ENCODE measurements at regions not wholly inside any gene's neighbourhood (a gene's known extent, or its start where the extent isn't known, plus 50 kb on each side); places are given as distances from the start of the nearest gene placed in this dataset.
"Not testable (repeated sequence)": the region's sequence is repeated elsewhere in the genome, so short reads cannot be mapped to it uniquely, and the experiment has no call there.

DNA sequence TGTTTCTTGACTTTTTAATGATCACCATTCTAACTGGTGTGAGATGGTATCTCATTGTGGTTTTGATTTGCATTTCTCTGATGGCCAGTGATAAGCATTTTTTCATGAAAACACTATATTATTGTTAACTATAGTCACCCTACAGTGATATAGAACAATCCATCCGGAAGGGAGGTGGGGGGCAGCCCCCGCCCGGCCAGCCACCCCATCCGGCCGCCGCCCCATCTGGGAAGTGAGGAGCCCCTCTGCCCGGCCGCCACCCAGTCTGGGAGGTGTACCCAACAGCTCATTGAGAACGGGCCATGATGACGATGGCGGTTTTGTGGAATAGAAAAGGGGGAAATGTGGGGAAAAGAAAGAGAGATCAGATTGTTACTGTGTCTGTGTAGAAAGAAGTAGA lies 106.8 kb downstream of the ZNF648 start:
- TF ChIP-seq POLR2A (IDR thresholded peaks at IDR 0.05): not testable (repeated sequence)
- TF ChIP-seq, protein P1, sequence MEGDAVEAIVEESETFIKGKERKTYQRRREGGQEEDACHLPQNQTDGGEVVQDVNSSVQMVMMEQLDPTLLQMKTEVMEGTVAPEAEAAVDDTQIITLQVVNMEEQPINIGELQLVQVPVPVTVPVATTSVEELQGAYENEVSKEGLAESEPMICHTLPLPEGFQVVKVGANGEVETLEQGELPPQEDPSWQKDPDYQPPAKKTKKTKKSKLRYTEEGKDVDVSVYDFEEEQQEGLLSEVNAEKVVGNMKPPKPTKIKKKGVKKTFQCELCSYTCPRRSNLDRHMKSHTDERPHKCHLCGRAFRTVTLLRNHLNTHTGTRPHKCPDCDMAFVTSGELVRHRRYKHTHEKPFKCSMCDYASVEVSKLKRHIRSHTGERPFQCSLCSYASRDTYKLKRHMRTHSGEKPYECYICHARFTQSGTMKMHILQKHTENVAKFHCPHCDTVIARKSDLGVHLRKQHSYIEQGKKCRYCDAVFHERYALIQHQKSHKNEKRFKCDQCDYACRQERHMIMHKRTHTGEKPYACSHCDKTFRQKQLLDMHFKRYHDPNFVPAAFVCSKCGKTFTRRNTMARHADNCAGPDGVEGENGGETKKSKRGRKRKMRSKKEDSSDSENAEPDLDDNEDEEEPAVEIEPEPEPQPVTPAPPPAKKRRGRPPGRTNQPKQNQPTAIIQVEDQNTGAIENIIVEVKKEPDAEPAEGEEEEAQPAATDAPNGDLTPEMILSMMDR (IDR thresholded peaks at IDR 0.05): not testable (repeated sequence)

Data from right lobe of liver (tissue), 4 donors.